HL-60 (cell line): ENCODE measurements at regions not wholly inside any gene's neighbourhood (a gene's known extent, or its start where the extent isn't known, plus 50 kb on each side); places are given as distances from the start of the nearest gene placed in this dataset.

Experiments
- GABPA ChIP-seq: IDR thresholded peaks from 2 replicates; pipeline ENCODE4 v1.6.1; 2012; ENCODE audit warnings: low read depth
- POLR2AphosphoS5 ChIP-seq: IDR thresholded peaks from 2 replicates; pipeline ENCODE4 v1.6.1; 2012; ENCODE audit warnings: low read depth
- REST ChIP-seq: IDR thresholded peaks from 2 replicates; pipeline ENCODE4 v1.6.1; 2012; ENCODE audit warnings: low read depth; ENCODE audit not compliant: insufficient replicate concordance
- SPI1 ChIP-seq: IDR thresholded peaks from 2 replicates; pipeline ENCODE4 v1.6.1; 2012; ENCODE audit warnings: low read depth, mild to moderate bottlenecking, borderline replicate concordance
- TF ChIP-seq, protein P1 (sequence below): IDR thresholded peaks from one replicate; pipeline ENCODE4 v1.5.1; 2011; ENCODE audit warnings: low read length, control low read depth, inconsistent platforms; ENCODE audit not compliant: insufficient read depth

DNA sequence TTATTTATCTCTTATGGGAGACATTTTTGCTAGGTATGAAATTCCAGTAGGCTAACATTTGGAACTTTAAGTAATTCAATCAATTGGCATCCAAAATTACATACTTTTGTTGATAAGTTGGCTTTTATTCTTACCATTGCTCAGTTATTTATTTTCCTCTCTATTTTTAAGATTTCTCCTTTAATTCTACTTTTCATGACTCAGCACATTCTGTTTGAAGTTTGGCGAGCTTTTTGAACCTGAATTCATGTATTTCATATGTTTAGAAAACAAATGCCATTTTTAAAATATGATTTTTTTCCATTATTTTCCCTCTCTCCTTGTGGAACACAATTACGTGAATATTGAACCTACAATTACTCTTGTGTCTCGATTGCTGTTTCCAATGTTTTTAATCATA is 2896.3 kb upstream of the PCDH20 start:
- TF ChIP-seq, protein P1, sequence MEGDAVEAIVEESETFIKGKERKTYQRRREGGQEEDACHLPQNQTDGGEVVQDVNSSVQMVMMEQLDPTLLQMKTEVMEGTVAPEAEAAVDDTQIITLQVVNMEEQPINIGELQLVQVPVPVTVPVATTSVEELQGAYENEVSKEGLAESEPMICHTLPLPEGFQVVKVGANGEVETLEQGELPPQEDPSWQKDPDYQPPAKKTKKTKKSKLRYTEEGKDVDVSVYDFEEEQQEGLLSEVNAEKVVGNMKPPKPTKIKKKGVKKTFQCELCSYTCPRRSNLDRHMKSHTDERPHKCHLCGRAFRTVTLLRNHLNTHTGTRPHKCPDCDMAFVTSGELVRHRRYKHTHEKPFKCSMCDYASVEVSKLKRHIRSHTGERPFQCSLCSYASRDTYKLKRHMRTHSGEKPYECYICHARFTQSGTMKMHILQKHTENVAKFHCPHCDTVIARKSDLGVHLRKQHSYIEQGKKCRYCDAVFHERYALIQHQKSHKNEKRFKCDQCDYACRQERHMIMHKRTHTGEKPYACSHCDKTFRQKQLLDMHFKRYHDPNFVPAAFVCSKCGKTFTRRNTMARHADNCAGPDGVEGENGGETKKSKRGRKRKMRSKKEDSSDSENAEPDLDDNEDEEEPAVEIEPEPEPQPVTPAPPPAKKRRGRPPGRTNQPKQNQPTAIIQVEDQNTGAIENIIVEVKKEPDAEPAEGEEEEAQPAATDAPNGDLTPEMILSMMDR = no peak
- TF ChIP-seq POLR2AphosphoS5 (no peak), GABPA (no peak), REST (no peak), SPI1 (no peak)
